GM23338 (cell line): ENCODE measurements at regions not wholly inside any gene's neighbourhood (a gene's known extent, or its start where the extent isn't known, plus 50 kb on each side); places are given as distances from the start of the nearest gene placed in this dataset.

Experiments
- ATAC-seq: fragments of 200-7000 bp; cut with Tn5 transposase; 3 replicates; pipeline ENCODE4 v1.9.1; 2020
- DNase-seq: peaks from one replicate; pipeline ENCODE4 v3.0.0-alpha.2; 2015; ENCODE audit warnings: low spot score
- H2AFZ ChIP-seq: fragments of 200-600 bp; sonication (generic); 2 replicates; pipeline ENCODE4 v1.8.0; 2016; ENCODE audit warnings: antibody characterized with exemption, mild to moderate bottlenecking, moderate library complexity
- H3F3A ChIP-seq: fragments of 200-600 bp; sonication (generic); replicated peaks from 2 replicates; pipeline ENCODE4 v1.8.0; 2017; ENCODE audit warnings: antibody characterized with exemption, mixed run types, low read depth
- H3K27ac ChIP-seq: fragments of 200-600 bp; sonication (generic); 2 replicates; pipeline ENCODE4 v1.6.1; 2016; ENCODE audit warnings: low read depth
- H3K27me3 ChIP-seq: fragments of 200-600 bp; sonication (generic); 2 replicates; pipeline ENCODE4 v1.8.0; 2016; ENCODE audit warnings: mild to moderate bottlenecking, mixed run types, moderate library complexity; ENCODE audit not compliant: insufficient read depth
- H3K36me3 ChIP-seq: fragments of 200-600 bp; sonication (generic); 2 replicates; pipeline ENCODE4 v1.8.0; 2016; ENCODE audit warnings: mild to moderate bottlenecking; ENCODE audit not compliant: insufficient read depth
- H3K4me1 ChIP-seq: fragments of 200-600 bp; sonication (generic); 2 replicates; pipeline ENCODE4 v1.8.0; 2016; ENCODE audit warnings: mild to moderate bottlenecking, moderate library complexity; ENCODE audit not compliant: insufficient read depth
- H3K4me2 ChIP-seq: fragments of 200-600 bp; sonication (generic); 2 replicates; pipeline ENCODE4 v1.7.1; 2017; ENCODE audit warnings: mixed run types
- H3K4me3 ChIP-seq: fragments of 200-600 bp; sonication (generic); 2 replicates; pipeline ENCODE4 v1.6.1; 2016; ENCODE audit warnings: mixed run types
- H3K79me2 ChIP-seq: fragments of 200-600 bp; sonication (generic); replicated peaks from 2 replicates; pipeline ENCODE4 v1.8.0; 2017; ENCODE audit warnings: mild to moderate bottlenecking; ENCODE audit not compliant: insufficient read depth
- H3K9me2 ChIP-seq: fragments of 200-600 bp; sonication (generic); 2 replicates; pipeline ENCODE4 v1.8.0; 2017; ENCODE audit not compliant: insufficient read depth
- H4K20me1 ChIP-seq: fragments of 200-600 bp; sonication (generic); replicated peaks from 2 replicates; pipeline ENCODE4 v1.8.0; 2017; ENCODE audit warnings: mild to moderate bottlenecking; ENCODE audit not compliant: insufficient read depth
- H3K27ac Mint-ChIP-seq: 2 replicates; pipeline ENCODE4 v1.8.0; 2020; ENCODE audit warnings: inconsistent platforms, mild to moderate bottlenecking, moderate library complexity, mixed read lengths
- H3K27me3 Mint-ChIP-seq: 3 replicates; pipeline ENCODE4 v1.8.0; 2022; ENCODE audit warnings: low read depth, mild to moderate bottlenecking, moderate library complexity, mixed read lengths, inconsistent platforms; ENCODE audit not compliant: insufficient read depth, poor library complexity
- H3K36me3 Mint-ChIP-seq: 3 replicates; pipeline ENCODE4 v1.8.0; 2021; ENCODE audit warnings: low read depth, mild to moderate bottlenecking, inconsistent platforms, moderate library complexity, mixed read lengths
- H3K4me1 Mint-ChIP-seq: 3 replicates; pipeline ENCODE4 v1.8.0; 2020; ENCODE audit warnings: mild to moderate bottlenecking, inconsistent platforms, mixed read lengths
- H3K4me3 Mint-ChIP-seq: 3 replicates; pipeline ENCODE4 v1.8.0; 2021; ENCODE audit warnings: moderate library complexity, mild to moderate bottlenecking, inconsistent platforms, mixed read lengths
- H3K9me3 Mint-ChIP-seq: 3 replicates; pipeline ENCODE4 v1.8.0; 2020; ENCODE audit warnings: moderate library complexity, mild to moderate bottlenecking, inconsistent platforms, mixed read lengths
- CREB1 ChIP-seq: fragments of 250-450 bp; sonication (Bioruptor Pico); IDR thresholded peaks from 2 replicates; pipeline ENCODE4 v1.5.0; 2020; ENCODE audit warnings: low read depth, mild to moderate bottlenecking, moderate library complexity
- CTCF ChIP-seq, 2 experiments: fragments of 200-600 bp in 1 of 2; sonication (generic) in 1 of 2; conservative IDR thresholded peaks; 2 replicates each; pipeline versions ENCODE4 v1.5.1 to v1.6.1; 2016 to 2017; ENCODE audit warnings: antibody characterized with exemption in 2 of 2, low read depth in 2 of 2, mild to moderate bottlenecking in 2 of 2, moderate library complexity in 1 of 2
- ETS1 ChIP-seq: IDR thresholded peaks from 2 replicates; pipeline ENCODE4 v1.6.1; 2016; ENCODE audit warnings: antibody characterized with exemption
- EZH2 ChIP-seq: fragments of 200-600 bp; sonication (generic); IDR thresholded peaks from one replicate; pipeline ENCODE4 v1.8.0; 2017; ENCODE audit warnings: antibody characterized with exemption, mild to moderate bottlenecking, low read depth; ENCODE audit not compliant: unreplicated experiment
- EZH2phosphoT487 ChIP-seq: fragments of 200-600 bp; sonication (generic); IDR thresholded peaks from one replicate; pipeline ENCODE4 v1.8.1; 2018; ENCODE audit warnings: antibody characterized with exemption; ENCODE audit not compliant: unreplicated experiment
- NANOG ChIP-seq: IDR thresholded peaks from 2 replicates; pipeline ENCODE4 v1.6.1; 2016; ENCODE audit warnings: antibody characterized with exemption, borderline replicate concordance
- POLR2AphosphoS5 ChIP-seq: IDR thresholded peaks from 2 replicates; pipeline ENCODE4 v1.6.1; 2016; ENCODE audit warnings: antibody characterized with exemption, low read depth
- REST ChIP-seq: IDR thresholded peaks from one replicate; pipeline ENCODE4 v1.6.1; 2018; ENCODE audit warnings: antibody characterized with exemption; ENCODE audit not compliant: unreplicated experiment
- STAT1 ChIP-seq: IDR thresholded peaks from one replicate; pipeline ENCODE4 v1.6.1; 2016; ENCODE audit warnings: antibody characterized with exemption; ENCODE audit not compliant: unreplicated experiment
- ZNF114 ChIP-seq: fragments of 250-450 bp; sonication (Bioruptor Pico); IDR thresholded peaks from 2 replicates; pipeline ENCODE4 v1.5.0; 2020; ENCODE audit warnings: mild to moderate bottlenecking, moderate library complexity
- ZNF462 ChIP-seq: fragments of 250-450 bp; sonication (Bioruptor Pico); IDR thresholded peaks from 2 replicates; pipeline ENCODE4 v1.5.0; 2020; ENCODE audit warnings: mild to moderate bottlenecking, moderate library complexity

- H3K36me3 ChIP-seq = peaks cover 19% of the 10 kb centered on the region
- Mint-ChIP-seq H3K36me3 (peaks cover 39% of the 10 kb centered on the region), H3K4me3 (no peak overlapping the region), H3K9me3 (peaks cover 63% of the 10 kb centered on the region), H3K4me1 (no peaks in the 10 kb centered on the region; the same call in 2 of the 3 replicates), H3K27me3 (peaks cover 10% of the 10 kb centered on the region), H3K27ac (no peak overlapping the region)
- no peaks in the 10 kb centered on the region for H3K9me2 ChIP-seq
- TF ChIP-seq POLR2AphosphoS5 (no peak), ZNF462 (CRISPR knock-in tag) (no peak), ETS1 (no peak), EZH2 (no peak), STAT1 (no peak), EZH2phosphoT487 (no peak), ZNF114 (CRISPR knock-in tag) (no peak), NANOG (no peak), CREB1 (CRISPR knock-in tag) (no peak), CTCF (conservative IDR thresholded peaks at IDR 0.05; ENCODE audit: low read depth in 2 of 2) (no peak), REST (no peak)
- no peaks in the 10 kb centered on the region for H3K79me2 ChIP-seq
- H3K4me3 ChIP-seq = no peak overlapping the region
- H3K4me2 ChIP-seq = no peak overlapping the region
- H4K20me1 ChIP-seq = no peaks in the 10 kb centered on the region
- DNase-seq = no peak
- H2AFZ ChIP-seq = peak overlapping the region; percentile 76; the same call in 1 of the 2 replicates
- ATAC-seq = no peak
- no peaks in the 10 kb centered on the region for H3K27me3 ChIP-seq
- H3K27ac ChIP-seq = no peak overlapping the region
- H3F3A ChIP-seq = no peaks in the 10 kb centered on the region
- H3K4me1 ChIP-seq = no peaks in the 10 kb centered on the region
Observed at GRCh38 chr7:70846208-70846607, 285.7 kb upstream of the GALNT17 start.
